GM18870 (cell line): ENCODE measurements at regions not wholly inside any gene's neighbourhood (a gene's known extent, or its start where the extent isn't known, plus 50 kb on each side); places are given as distances from the start of the nearest gene placed in this dataset.
A peak's percentile ranks its signal among the peaks of the same experiment; 100 is the strongest.

Experiments
- ATAC-seq: cut with Tn5 transposase; IDR thresholded peaks from one replicate; pipeline ENCODE4 v1.9.1; 2021; ENCODE audit warnings: moderate library complexity; ENCODE audit not compliant: unreplicated experiment

DNA sequence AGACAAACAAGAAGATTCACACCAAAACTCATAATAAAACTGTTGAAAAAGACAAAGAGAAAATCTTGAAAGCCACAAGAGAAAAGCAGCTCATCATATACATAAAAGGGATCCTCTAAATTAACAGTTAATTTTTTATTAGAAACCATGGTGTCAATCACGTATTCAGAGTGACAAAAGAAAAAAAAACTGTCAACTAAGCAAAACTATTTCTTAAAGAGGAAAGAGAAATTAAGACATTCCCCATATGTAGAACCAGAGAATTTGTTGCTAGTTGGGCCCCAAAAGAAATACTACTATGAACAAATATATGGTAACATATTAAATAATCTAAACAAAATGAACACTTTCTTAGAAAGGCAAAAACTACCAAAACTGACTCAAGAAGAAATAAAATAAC, 74.3 kb upstream of the TENT5A start:
- no peak for ATAC-seq

GRCh38 chr6:81822568-81822967, 70.1 kb upstream of the TENT5A start:
- ATAC-seq, result no peak

DNA sequence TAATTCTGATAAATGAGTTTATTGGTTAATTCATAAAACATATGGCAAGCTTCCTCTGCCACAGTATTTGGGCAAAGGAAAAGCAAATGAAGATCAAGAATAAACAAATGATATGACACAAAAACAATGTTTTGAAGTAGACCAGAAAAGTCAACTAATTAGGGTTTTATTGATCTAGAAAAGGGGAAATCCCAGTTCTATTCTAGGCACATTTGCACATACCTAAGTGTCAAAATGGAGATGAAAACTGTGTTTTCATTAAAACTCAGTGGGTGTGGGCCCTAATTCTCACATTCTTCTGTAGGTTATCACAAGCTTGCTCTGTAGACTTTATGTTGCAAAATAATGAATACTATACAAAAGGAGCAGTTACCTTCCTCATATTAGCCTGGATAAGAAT, 69.0 kb upstream of the TENT5A start:
- no peak for ATAC-seq

DNA sequence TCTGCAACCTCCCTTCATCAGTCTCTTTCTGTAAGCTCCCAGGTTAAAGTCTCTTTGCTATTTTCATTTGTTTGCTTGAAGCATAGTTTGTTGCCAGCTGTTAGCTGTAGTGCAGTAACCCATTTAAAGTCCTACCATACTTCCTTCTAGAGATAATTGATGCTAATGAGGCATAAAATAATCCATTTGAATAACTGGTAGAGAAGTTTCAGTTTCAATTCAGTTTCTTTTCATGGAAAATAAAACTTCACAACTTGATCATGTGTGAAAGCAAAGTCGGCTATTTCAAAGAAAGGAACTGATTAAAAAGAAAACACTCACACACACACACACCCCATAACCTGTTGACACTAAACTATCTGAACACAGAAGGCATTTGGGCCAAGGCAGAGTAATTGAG, 68.5 kb upstream of the TENT5A start:
- ATAC-seq, result no peak

- no peak for ATAC-seq
Observed at GRCh38 chr6:81820422-81820821, 67.9 kb upstream of the TENT5A start.

GRCh38 chr6:81819767-81820166, 67.3 kb upstream of the TENT5A start:
- ATAC-seq, result no peak

- peak; percentile 82 for ATAC-seq
Observed at GRCh38 chr6:81818901-81819361, 66.5 kb upstream of the TENT5A start.

GRCh38 chr6:81816380-81816779, 63.9 kb upstream of the TENT5A start:
- no peak for ATAC-seq

- no peak for ATAC-seq
Observed at GRCh38 chr6:81814370-81815076, 62.0 kb upstream of the TENT5A start.

DNA sequence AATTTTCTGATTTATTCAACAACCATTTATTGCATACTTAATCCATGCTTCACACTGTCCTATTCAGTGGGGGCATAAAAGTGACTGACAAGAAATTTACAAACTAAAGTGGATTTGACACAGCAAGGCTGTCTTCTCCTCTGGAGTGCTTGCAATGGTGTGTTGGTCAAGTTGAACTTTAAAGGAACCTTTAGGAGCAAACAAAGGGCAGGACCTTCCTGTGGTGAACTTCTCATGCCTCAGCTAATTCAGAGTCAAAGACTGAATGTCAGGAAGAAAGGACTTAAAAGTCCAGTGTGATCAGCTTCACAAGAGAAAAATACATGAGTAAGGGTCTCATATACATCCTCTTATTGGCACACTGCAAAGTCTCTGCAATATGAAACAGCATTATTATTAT, 60.8 kb upstream of the TENT5A start:
- ATAC-seq, result no peak

- ATAC-seq, result no peak
Observed at GRCh38 chr6:81812401-81812800, 59.9 kb upstream of the TENT5A start.

- ATAC-seq, result no peak
Observed at GRCh38 chr6:81808851-81809570, 56.5 kb upstream of the TENT5A start.

- no peak for ATAC-seq
Observed at GRCh38 chr6:81806793-81807565, 54.5 kb upstream of the TENT5A start.

DNA sequence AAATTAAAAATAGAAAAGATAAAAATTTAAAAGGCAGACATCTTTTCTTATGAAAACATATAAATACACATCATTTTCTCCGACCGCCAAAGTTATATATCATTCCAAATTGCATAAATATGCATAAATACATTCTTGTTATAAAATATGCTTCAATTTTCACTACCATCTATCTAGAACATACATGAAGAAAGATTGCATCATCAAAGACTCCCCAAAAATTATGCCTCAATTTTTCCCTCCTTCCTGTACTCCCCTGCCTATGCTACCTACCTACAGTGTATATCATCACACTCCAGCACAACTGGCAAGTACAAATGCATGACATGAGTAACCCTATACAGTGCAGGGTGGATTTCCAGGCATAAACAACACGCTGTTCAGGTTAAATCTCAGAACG, 49.9 kb upstream of the TENT5A start:
- ATAC-seq, result no peak
